ENCODE measurements at regions not wholly inside any gene's neighbourhood (a gene's known extent, or its start where the extent isn't known, plus 50 kb on each side); places are given as distances from the start of the nearest gene placed in this dataset.

- TF ChIP-seq NCOA6 (IDR thresholded peaks at IDR 0.05) (no peak), TCF3 (CRISPR knock-in tag; IDR thresholded peaks at IDR 0.05) (no peak), HDAC2 (IDR thresholded peaks at IDR 0.05) (no peak), HNRNPLL (IDR thresholded peaks at IDR 0.05; ENCODE audit: low read depth, low read length, poor library complexity, severe bottlenecking) (no peak), PTTG1 (tag; IDR thresholded peaks at IDR 0.05; ENCODE audit: low read depth) (no peak), CBX2 (IDR thresholded peaks at IDR 0.05; ENCODE audit: insufficient read depth, low read length, poor library complexity, severe bottlenecking) (no peak)
Measured at GRCh38 chrX:22628275-22628674, 355.6 kb downstream of the CBLL2 start (continued).

GRCh38 chrX:22629105-22629725, 356.5 kb downstream of the CBLL2 start:
- POLR2A ChIA-PET, result no interaction called here
- CTCF ChIA-PET (ENCODE audit: low intra/inter-chr PET ratio), result no interaction called here
- WGBS (ENCODE audit: insufficient coverage, low coverage, missing lambda C conversion rate), result 0% methylated on average over 2 of the region's 2 CpGs
- no peak overlapping the region for H3K4me2 ChIP-seq (ENCODE audit: insufficient read depth, low read length)
- H3K27ac ChIP-seq (ENCODE audit: extremely low read depth, low read depth, low read length), result no peak overlapping the region
- intact Hi-C loops (cut with micrococcal nuclease), result no loop called here
- no peak overlapping the region for H3K4me3 ChIP-seq
- TF ChIP-seq KAT7 (CRISPR knock-in tag; IDR thresholded peaks at IDR 0.05; ENCODE audit: borderline replicate concordance), result no peak
- no peak for TF ChIP-seq MAFK (IDR thresholded peaks at IDR 0.05; ENCODE audit: low read length)
- TF ChIP-seq MAZ (CRISPR knock-in tag; conservative IDR thresholded peaks at IDR 0.05 in 1 of 2, IDR thresholded peaks at IDR 0.05 in 1 of 2), result no peak
- no TSS peak for BruUV-seq (replicated peaks)
- FAIRE-seq, result no peak
- no peaks in the 10 kb centered on the region for H3K4me1 ChIP-seq (replicated peaks in 1 of 2; ENCODE audit: control insufficient read depth in 2 of 2, insufficient read depth in 2 of 2, low read length in 2 of 2)
- H3K9me3 ChIP-seq (replicated peaks; ENCODE audit: control insufficient read depth, insufficient read depth, low read depth, low read length), result no peaks in the 10 kb centered on the region
- H3K9me1 ChIP-seq (ENCODE audit: control insufficient read depth, insufficient read depth, low read length), result no peaks in the 10 kb centered on the region
- H3K36me3 ChIP-seq (ENCODE audit: control insufficient read depth, insufficient read depth, low read length), result no peaks in the 10 kb centered on the region
- no peaks in the 10 kb centered on the region for H3K27me3 ChIP-seq (ENCODE audit: control insufficient read depth in 2 of 2, insufficient read depth in 2 of 2, low read length in 2 of 2)
- H3K9ac ChIP-seq (ENCODE audit: insufficient read depth in 1 of 2, low read depth in 2 of 2, low read length in 2 of 2), result no peak overlapping the region
- no peak for ATAC-seq
- no peaks in the 10 kb centered on the region for H3K79me2 ChIP-seq (ENCODE audit: control insufficient read depth, insufficient read depth, low read length)
- no peak for DNase-seq (ENCODE audit: extremely low read depth in 1 of 4, low spot score in 3 of 4)
- no peak overlapping the region for H2AFZ ChIP-seq (ENCODE audit: low read depth, low read length)
- in situ Hi-C loops (cut with MboI), result no loop called here
- no peaks in the 10 kb centered on the region for H4K20me1 ChIP-seq (replicated peaks; ENCODE audit: control insufficient read depth, insufficient read depth, low read length)
